Adrenal gland (tissue), 5 donors: ENCODE measurements at regions not wholly inside any gene's neighbourhood (a gene's known extent, or its start where the extent isn't known, plus 50 kb on each side); places are given as distances from the start of the nearest gene placed in this dataset.

Source experiments
- CTCF ChIP-seq, 6 experiments: fragments of 450-650 bp in 4 of 6; fragments of 200-600 bp in 2 of 6; sonication (generic) in 1 of 6; IDR thresholded peaks; 1 replicate in 5 of 6; 2 replicates in 1 of 6; pipeline versions ENCODE4 v1.5.1 to v1.8.0; 2016 to 2021; ENCODE audit warnings: antibody characterized with exemption in 6 of 6, mild to moderate bottlenecking in 2 of 6, moderate library complexity in 1 of 6
- POLR2A ChIP-seq, 2 donors: fragments of 450-650 bp; IDR thresholded peaks; one replicate each; pipeline ENCODE4 v1.6.1; 2017; ENCODE audit warnings: antibody characterized with exemption in 2 of 2, mild to moderate bottlenecking in 2 of 2, moderate library complexity in 1 of 2
- donor health status: DM: no; HTN: no; CAD: no.

DNA sequence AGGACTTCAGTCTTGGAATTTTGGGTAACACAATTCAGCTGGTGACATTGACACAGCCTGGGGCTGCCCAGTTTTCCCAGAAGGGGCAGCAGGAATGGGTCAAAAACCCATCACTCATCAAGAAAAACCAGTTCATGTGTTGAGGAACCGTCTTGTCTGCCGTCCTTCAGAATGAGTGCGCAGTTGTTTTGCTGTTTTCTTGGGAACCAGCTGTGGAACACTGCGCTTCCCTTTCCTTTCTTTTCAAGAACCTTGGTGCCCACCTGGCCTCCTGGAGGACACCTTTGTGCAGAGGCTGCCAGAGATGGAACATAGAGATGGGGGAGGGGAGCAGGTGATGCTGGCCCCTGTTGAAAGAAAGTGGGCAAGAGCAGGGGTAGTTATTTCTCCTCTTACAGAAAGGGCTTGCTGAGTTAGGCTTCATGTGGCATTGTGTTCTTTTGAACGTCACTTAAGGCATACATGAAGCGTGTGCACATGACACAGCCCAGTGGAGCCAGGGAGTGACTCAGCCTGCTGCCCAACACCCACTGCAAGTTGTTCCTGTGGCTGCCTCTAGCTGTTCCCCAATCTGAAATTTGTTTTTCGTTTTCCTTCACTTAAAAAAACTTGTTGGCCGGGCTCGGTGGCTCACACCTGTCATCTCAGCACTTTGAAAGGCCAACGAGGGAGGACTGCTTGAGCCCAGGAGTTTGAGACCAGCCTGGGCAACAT lies 87.4 kb upstream of the TNS3 start:
- no peak for TF ChIP-seq POLR2A (IDR thresholded peaks at IDR 0.05)
- TF ChIP-seq CTCF (IDR thresholded peaks at IDR 0.05): peak in 2 of 6 experiments; percentile 31 to 44
